LNCaP clone FGC (cell line): ENCODE measurements at regions not wholly inside any gene's neighbourhood (a gene's known extent, or its start where the extent isn't known, plus 50 kb on each side); places are given as distances from the start of the nearest gene placed in this dataset.

Experiments
- DNase-seq: peaks from one replicate; pipeline ENCODE4 v3.0.0-alpha.2; 2011; ENCODE audit warnings: low read depth
- H3K4me3 ChIP-seq: 2 replicates; pipeline ENCODE4 v1.5.1; 2011; ENCODE audit warnings: mild to moderate bottlenecking, low read depth, low read length, control low read depth
- CTCF ChIP-seq: IDR thresholded peaks from 2 replicates; pipeline ENCODE4 v1.5.1; 2012; ENCODE audit warnings: mild to moderate bottlenecking; ENCODE audit not compliant: control insufficient read depth, insufficient read depth; ENCODE audit errors: extremely low read depth

- H3K4me3 ChIP-seq, result no peak overlapping the region
- no peak for DNase-seq
- no peak for TF ChIP-seq CTCF
Observed at GRCh38 chr5:96058084-96058483, 96.4 kb upstream of the ELL2 start.

- no peak for TF ChIP-seq CTCF
- no peak for DNase-seq
- no peak overlapping the region for H3K4me3 ChIP-seq
Observed at GRCh38 chr5:96054311-96055030, 92.8 kb upstream of the ELL2 start.

- no peak for TF ChIP-seq CTCF
- no peak for DNase-seq
- no peak overlapping the region for H3K4me3 ChIP-seq
Observed at GRCh38 chr5:96053063-96053735, 91.5 kb upstream of the ELL2 start.

GRCh38 chr5:96052374-96052773 is 90.7 kb upstream of the ELL2 start:
- DNase-seq, result no peak
- no peak for TF ChIP-seq CTCF
- no peak overlapping the region for H3K4me3 ChIP-seq

- no peak overlapping the region for H3K4me3 ChIP-seq
- TF ChIP-seq CTCF, result no peak
- DNase-seq, result peak; percentile 46
Observed at GRCh38 chr5:96051401-96051830, 89.8 kb upstream of the ELL2 start.

GRCh38 chr5:96050273-96050880 is 88.7 kb upstream of the ELL2 start:
- no peak for DNase-seq
- no peak overlapping the region for H3K4me3 ChIP-seq
- no peak for TF ChIP-seq CTCF
